ENCODE measurements at regions not wholly inside any gene's neighbourhood (a gene's known extent, or its start where the extent isn't known, plus 50 kb on each side); places are given as distances from the start of the nearest gene placed in this dataset.
A peak's percentile ranks its signal among the peaks of the same experiment; 100 is the strongest.
"Not testable (repeated sequence)": the region's sequence is repeated elsewhere in the genome, so short reads cannot be mapped to it uniquely, and the experiment has no call there.

- no peak for DNase-seq
Measured at GRCh38 chr18:49692906-49693716, 120.2 kb downstream of the ACAA2 start.

- no peak for DNase-seq
Measured at GRCh38 chr18:49691177-49691608, 122.1 kb downstream of the ACAA2 start.

- no peak for DNase-seq
Measured at GRCh38 chr18:49690312-49690711, 123.0 kb downstream of the ACAA2 start.

GRCh38 chr18:49685231-49685942 is 123.5 kb downstream of the LIPG start:
- no peak for DNase-seq

- DNase-seq = not testable (repeated sequence)
Measured at GRCh38 chr18:49682803-49683190, 120.9 kb downstream of the LIPG start.

GRCh38 chr18:49682173-49682802 is 120.4 kb downstream of the LIPG start:
- no peak for DNase-seq

- no peak for DNase-seq
Measured at GRCh38 chr18:49681387-49681786, 119.5 kb downstream of the LIPG start.

GRCh38 chr18:49678440-49678839 is 116.6 kb downstream of the LIPG start:
- no peak for DNase-seq

GRCh38 chr18:49677762-49678413 is 116.0 kb downstream of the LIPG start:
- DNase-seq = no peak

GRCh38 chr18:49677081-49677480 is 115.2 kb downstream of the LIPG start:
- no peak for DNase-seq

- DNase-seq = no peak
Measured at GRCh38 chr18:49673281-49673680, 111.4 kb downstream of the LIPG start.

GRCh38 chr18:49672853-49673252 is 111.0 kb downstream of the LIPG start:
- no peak for DNase-seq

- no peak for DNase-seq
Measured at GRCh38 chr18:49669403-49669802, 107.5 kb downstream of the LIPG start.

- peak; percentile 40 for DNase-seq
Measured at GRCh38 chr18:49668574-49669275, 106.9 kb downstream of the LIPG start.

- no peak for DNase-seq
Measured at GRCh38 chr18:49667462-49667861, 105.6 kb downstream of the LIPG start.

GRCh38 chr18:49666045-49666775 is 104.4 kb downstream of the LIPG start:
- no peak for DNase-seq

GRCh38 chr18:49663899-49664890 is 102.3 kb downstream of the LIPG start:
- no peak for DNase-seq

- no peak for DNase-seq
Measured at GRCh38 chr18:49662506-49662905, 100.6 kb downstream of the LIPG start.

- no peak for DNase-seq
Measured at GRCh38 chr18:49658823-49659404, 97.1 kb downstream of the LIPG start.

- no peak for DNase-seq
Measured at GRCh38 chr18:49656073-49656692, 94.3 kb downstream of the LIPG start.

Measured in NCI-H1105 (cell line).